Osteoblast (primary cell): ENCODE measurements at regions not wholly inside any gene's neighbourhood (a gene's known extent, or its start where the extent isn't known, plus 50 kb on each side); places are given as distances from the start of the nearest gene placed in this dataset.

Source experiments
- DNase-seq: peaks from one replicate; pipeline ENCODE4 v3.0.0; 2011; ENCODE audit warnings: low spot score, mixed read lengths; ENCODE audit not compliant: insufficient read length; ENCODE audit errors: missing footprints
- H2AFZ ChIP-seq: 2 replicates; pipeline ENCODE4 v1.6.0; 2011; ENCODE audit warnings: mild to moderate bottlenecking, low read length
- H3K27ac ChIP-seq: 2 replicates; pipeline ENCODE4 v1.5.1; 2011; ENCODE audit warnings: mild to moderate bottlenecking, low read depth, low read length, moderate library complexity
- H3K27me3 ChIP-seq: 2 replicates; pipeline ENCODE4 v1.6.0; 2012; ENCODE audit warnings: mild to moderate bottlenecking, control low read depth, inconsistent platforms, low read length, moderate library complexity; ENCODE audit not compliant: insufficient read depth
- H3K36me3 ChIP-seq: 2 replicates; pipeline ENCODE4 v1.5.1; 2011; ENCODE audit warnings: mild to moderate bottlenecking, low read length, control low read depth, moderate library complexity; ENCODE audit not compliant: insufficient read depth
- H3K4me1 ChIP-seq: 2 replicates; pipeline ENCODE4 v1.5.1; 2011; ENCODE audit warnings: mild to moderate bottlenecking, low read length, control low read depth, moderate library complexity; ENCODE audit not compliant: insufficient read depth
- H3K4me2 ChIP-seq: 2 replicates; pipeline ENCODE4 v1.6.0; 2011; ENCODE audit warnings: mild to moderate bottlenecking, low read length; ENCODE audit not compliant: insufficient read depth
- H3K4me3 ChIP-seq: fragments of 200-600 bp; sonication (generic); 3 replicates; pipeline ENCODE4 v1.5.1; 2012; ENCODE audit warnings: mild to moderate bottlenecking, low read length, inconsistent platforms; ENCODE audit not compliant: insufficient read depth
- H3K79me2 ChIP-seq: 2 replicates; pipeline ENCODE4 v1.6.0; 2012; ENCODE audit warnings: mild to moderate bottlenecking, low read length, control low read depth, inconsistent platforms; ENCODE audit not compliant: insufficient read depth
- H3K9me3 ChIP-seq: 2 replicates; pipeline ENCODE4 v1.5.1; 2011; ENCODE audit warnings: low read depth, low read length, control low read depth
- H4K20me1 ChIP-seq: 2 replicates; pipeline ENCODE4 v1.6.0; 2012; ENCODE audit warnings: mild to moderate bottlenecking, low read length, control low read depth; ENCODE audit not compliant: insufficient read depth
- TF ChIP-seq, protein P1 (sequence below): IDR thresholded peaks from 2 replicates; pipeline ENCODE4 v1.5.1; 2011; ENCODE audit warnings: mild to moderate bottlenecking, low read depth, low read length, moderate library complexity; ENCODE audit errors: extremely low read depth

DNA sequence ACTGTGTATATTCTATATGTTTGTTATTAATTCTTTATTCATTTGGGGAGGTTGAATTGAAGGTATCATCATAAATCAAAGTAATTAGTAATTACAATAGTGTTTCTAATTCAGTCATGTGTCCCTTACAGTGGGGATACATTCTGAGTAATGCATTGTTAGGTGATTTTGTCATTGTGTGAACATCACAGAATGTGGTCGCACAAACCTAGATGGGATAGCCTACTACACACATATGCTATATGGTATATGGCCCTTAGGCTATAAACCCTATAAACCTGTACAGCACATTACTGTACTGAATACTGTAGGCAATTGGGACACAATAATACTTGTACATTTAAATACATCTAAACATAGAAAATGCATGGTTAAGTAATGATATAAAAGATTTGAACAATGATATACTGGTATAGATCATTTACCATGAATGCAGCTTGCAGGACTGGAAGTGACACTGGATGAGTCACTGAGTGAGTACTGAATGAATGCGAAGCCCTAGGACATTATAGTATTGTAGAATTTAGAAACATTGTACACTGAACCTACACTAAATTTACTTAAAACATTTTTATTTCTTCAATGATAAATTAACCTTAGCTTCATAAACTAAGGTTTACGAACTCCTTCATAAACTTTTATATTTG lies 936.2 kb upstream of the CHORDC1 start:
- Histone ChIP-seq H3K4me2 (no peak overlapping the region), H3K4me1 (no peaks in the 10 kb centered on the region), H2AFZ (no peak overlapping the region), H3K36me3 (no peaks in the 10 kb centered on the region), H4K20me1 (no peaks in the 10 kb centered on the region), H3K27me3 (no peaks in the 10 kb centered on the region), H3K4me3 (no peak overlapping the region), H3K27ac (no peak overlapping the region), H3K79me2 (no peaks in the 10 kb centered on the region), H3K9me3 (no peaks in the 10 kb centered on the region)
- DNase-seq: no peak
- TF ChIP-seq, protein P1, sequence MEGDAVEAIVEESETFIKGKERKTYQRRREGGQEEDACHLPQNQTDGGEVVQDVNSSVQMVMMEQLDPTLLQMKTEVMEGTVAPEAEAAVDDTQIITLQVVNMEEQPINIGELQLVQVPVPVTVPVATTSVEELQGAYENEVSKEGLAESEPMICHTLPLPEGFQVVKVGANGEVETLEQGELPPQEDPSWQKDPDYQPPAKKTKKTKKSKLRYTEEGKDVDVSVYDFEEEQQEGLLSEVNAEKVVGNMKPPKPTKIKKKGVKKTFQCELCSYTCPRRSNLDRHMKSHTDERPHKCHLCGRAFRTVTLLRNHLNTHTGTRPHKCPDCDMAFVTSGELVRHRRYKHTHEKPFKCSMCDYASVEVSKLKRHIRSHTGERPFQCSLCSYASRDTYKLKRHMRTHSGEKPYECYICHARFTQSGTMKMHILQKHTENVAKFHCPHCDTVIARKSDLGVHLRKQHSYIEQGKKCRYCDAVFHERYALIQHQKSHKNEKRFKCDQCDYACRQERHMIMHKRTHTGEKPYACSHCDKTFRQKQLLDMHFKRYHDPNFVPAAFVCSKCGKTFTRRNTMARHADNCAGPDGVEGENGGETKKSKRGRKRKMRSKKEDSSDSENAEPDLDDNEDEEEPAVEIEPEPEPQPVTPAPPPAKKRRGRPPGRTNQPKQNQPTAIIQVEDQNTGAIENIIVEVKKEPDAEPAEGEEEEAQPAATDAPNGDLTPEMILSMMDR: no peak

DNA sequence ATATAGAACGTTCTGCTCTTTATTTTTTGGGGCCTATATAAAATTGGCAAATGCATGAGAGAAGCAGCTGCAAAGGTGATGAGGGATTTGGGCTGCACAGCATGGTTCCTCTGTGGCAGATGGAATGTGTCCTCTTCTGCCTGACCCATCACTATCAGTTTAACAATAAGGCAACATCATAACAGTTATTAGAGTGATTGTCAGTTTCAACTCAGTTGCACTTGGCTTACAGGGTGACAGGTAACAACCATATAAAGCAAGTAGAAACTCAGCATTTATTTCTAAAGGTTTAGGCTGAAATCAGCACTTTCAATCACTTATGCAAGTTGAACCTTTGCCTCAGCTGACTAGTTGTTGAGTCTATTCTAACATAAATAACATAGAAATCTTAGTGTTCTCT lies 935.4 kb upstream of the CHORDC1 start:
- H3K27ac ChIP-seq: no peak overlapping the region
- no peak overlapping the region for H2AFZ ChIP-seq
- no peak overlapping the region for H3K4me2 ChIP-seq
- TF ChIP-seq, protein P1: no peak
- no peak for DNase-seq
- no peak overlapping the region for H3K4me3 ChIP-seq
- no peaks in the 10 kb centered on the region for H3K79me2 ChIP-seq
- H3K36me3 ChIP-seq: no peaks in the 10 kb centered on the region
- no peaks in the 10 kb centered on the region for H4K20me1 ChIP-seq
- no peaks in the 10 kb centered on the region for H3K9me3 ChIP-seq
- H3K4me1 ChIP-seq: no peaks in the 10 kb centered on the region
- H3K27me3 ChIP-seq: no peaks in the 10 kb centered on the region

DNA sequence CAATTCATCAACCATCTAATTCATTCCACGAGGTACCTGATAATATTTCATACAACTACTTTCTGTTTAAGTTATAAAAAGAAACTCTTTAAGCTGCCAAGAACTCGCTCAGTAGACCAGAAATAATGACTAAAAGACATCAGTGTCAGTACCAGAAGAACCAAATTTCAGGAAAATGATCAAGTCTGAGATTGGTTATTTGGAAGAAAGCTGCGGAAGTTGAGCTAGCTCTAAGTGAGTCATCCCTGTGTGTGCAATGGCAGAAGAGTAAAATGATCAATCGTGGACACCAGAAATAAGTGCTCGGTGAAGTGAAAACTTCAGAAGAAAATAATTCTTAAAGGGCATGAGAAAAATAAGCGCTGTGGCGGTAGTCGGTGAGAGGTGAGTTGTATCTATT lies 933.2 kb upstream of the CHORDC1 start:
- H3K4me1 ChIP-seq: no peaks in the 10 kb centered on the region
- no peaks in the 10 kb centered on the region for H3K36me3 ChIP-seq
- H3K27ac ChIP-seq: no peak overlapping the region
- H3K4me3 ChIP-seq: no peak overlapping the region
- no peak overlapping the region for H3K4me2 ChIP-seq
- H3K79me2 ChIP-seq: no peaks in the 10 kb centered on the region
- no peaks in the 10 kb centered on the region for H3K9me3 ChIP-seq
- H3K27me3 ChIP-seq: no peaks in the 10 kb centered on the region
- no peaks in the 10 kb centered on the region for H4K20me1 ChIP-seq
- DNase-seq: no peak
- H2AFZ ChIP-seq: no peak overlapping the region
- TF ChIP-seq, protein P1: no peak

DNA sequence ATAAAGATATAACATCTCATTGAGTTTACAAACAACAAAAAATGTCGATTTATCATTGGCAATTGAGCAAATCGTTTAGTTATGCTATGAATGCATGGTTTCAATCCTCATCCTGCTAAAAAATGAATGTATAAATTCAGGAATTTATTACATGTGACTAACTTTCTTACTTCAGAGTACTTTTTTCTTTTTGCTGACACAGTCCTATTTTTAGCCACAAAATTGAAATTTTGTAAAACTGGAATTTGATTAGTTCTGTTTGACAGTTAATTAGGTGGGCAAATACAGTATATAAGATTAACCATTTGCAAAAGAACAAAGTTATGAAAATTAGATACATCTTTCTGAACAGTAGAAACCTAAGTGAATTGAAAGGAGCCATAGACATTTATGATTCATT lies 925.0 kb upstream of the CHORDC1 start:
- no peaks in the 10 kb centered on the region for H4K20me1 ChIP-seq
- no peaks in the 10 kb centered on the region for H3K36me3 ChIP-seq
- no peaks in the 10 kb centered on the region for H3K27me3 ChIP-seq
- no peak overlapping the region for H3K4me2 ChIP-seq
- no peaks in the 10 kb centered on the region for H3K4me1 ChIP-seq
- H3K79me2 ChIP-seq: no peaks in the 10 kb centered on the region
- no peak overlapping the region for H2AFZ ChIP-seq
- DNase-seq: no peak
- no peak overlapping the region for H3K27ac ChIP-seq
- H3K4me3 ChIP-seq: no peak overlapping the region
- H3K9me3 ChIP-seq: no peaks in the 10 kb centered on the region
- TF ChIP-seq, protein P1: no peak
